ENCODE measurements at regions not wholly inside any gene's neighbourhood (a gene's known extent, or its start where the extent isn't known, plus 50 kb on each side); places are given as distances from the start of the nearest gene placed in this dataset.

DNA sequence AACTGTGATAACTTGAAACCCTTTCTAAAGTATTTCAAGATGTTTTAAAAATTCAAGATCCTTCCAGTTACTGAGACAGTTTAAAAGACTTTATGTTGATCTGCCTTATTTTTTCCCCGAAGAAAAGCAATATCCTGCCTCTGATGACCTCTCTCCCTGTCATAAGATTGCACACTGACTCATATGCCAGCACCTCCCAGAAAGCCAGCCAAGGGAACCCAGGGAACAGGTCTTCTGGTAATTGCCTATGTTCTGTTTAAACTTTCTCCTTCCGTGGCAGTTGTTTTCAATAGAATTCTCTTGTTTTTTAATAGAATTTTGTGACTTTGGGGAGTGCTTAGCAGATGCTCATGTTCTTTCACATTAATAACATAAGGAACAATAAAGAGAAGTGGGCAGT, 300.2 kb upstream of the PRKD1 start:
- no peaks in the 10 kb centered on the region for H3K9me3 Mint-ChIP-seq
- H3K9me3 ChIP-seq (ENCODE audit: control insufficient read depth, low read depth, low read length), result no peaks in the 10 kb centered on the region
- H4K5ac ChIP-seq (ENCODE audit: insufficient read length, low read depth, low read length), result no peak overlapping the region
- no peaks in the 10 kb centered on the region for H4K20me1 ChIP-seq (ENCODE audit: control insufficient read depth, insufficient read depth, insufficient read length)
- no peak overlapping the region for H3K4me3 Mint-ChIP-seq
- no peak overlapping the region for H3K18ac ChIP-seq (ENCODE audit: insufficient read length, low read depth, low read length)
- no peaks in the 10 kb centered on the region for H3K79me1 ChIP-seq (ENCODE audit: insufficient read depth, low read depth, low read length, poor library complexity, severe bottlenecking)
- H3K36me3 Mint-ChIP-seq (ENCODE audit: insufficient read depth in 1 of 3, low read depth in 3 of 3), result no peaks in the 10 kb centered on the region
- H3K23me2 ChIP-seq (ENCODE audit: insufficient read length, low read depth, low read length, poor library complexity, severe bottlenecking), result no peaks in the 10 kb centered on the region
- H2BK120ac ChIP-seq (ENCODE audit: low read depth, low read length, poor library complexity, severe bottlenecking), result no peak overlapping the region
- no peak overlapping the region for H3K56ac ChIP-seq (ENCODE audit: insufficient read length, low read depth, low read length)
- H3K4me1 ChIP-seq (ENCODE audit: insufficient read depth, low read length), result no peaks in the 10 kb centered on the region
- H3K79me2 ChIP-seq (ENCODE audit: insufficient read depth, low read length), result no peaks in the 10 kb centered on the region
- H3K4me1 Mint-ChIP-seq, result no peaks in the 10 kb centered on the region
- no peak overlapping the region for H3T11ph ChIP-seq (ENCODE audit: low read length)
- H2BK5ac ChIP-seq (ENCODE audit: insufficient read length, low read length), result no peak overlapping the region
- no peak overlapping the region for H2BK15ac ChIP-seq (ENCODE audit: low read depth, low read length)
- no peak overlapping the region for H2AK5ac ChIP-seq (ENCODE audit: insufficient read length, low read length)
- TF ChIP-seq, protein P1, sequence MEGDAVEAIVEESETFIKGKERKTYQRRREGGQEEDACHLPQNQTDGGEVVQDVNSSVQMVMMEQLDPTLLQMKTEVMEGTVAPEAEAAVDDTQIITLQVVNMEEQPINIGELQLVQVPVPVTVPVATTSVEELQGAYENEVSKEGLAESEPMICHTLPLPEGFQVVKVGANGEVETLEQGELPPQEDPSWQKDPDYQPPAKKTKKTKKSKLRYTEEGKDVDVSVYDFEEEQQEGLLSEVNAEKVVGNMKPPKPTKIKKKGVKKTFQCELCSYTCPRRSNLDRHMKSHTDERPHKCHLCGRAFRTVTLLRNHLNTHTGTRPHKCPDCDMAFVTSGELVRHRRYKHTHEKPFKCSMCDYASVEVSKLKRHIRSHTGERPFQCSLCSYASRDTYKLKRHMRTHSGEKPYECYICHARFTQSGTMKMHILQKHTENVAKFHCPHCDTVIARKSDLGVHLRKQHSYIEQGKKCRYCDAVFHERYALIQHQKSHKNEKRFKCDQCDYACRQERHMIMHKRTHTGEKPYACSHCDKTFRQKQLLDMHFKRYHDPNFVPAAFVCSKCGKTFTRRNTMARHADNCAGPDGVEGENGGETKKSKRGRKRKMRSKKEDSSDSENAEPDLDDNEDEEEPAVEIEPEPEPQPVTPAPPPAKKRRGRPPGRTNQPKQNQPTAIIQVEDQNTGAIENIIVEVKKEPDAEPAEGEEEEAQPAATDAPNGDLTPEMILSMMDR (conservative IDR thresholded peaks at IDR 0.05), result no peak
- H3K27ac Mint-ChIP-seq, result no peak overlapping the region
- no peak overlapping the region for H2BK20ac ChIP-seq (ENCODE audit: low read depth, low read length, poor library complexity, severe bottlenecking)
- no peak overlapping the region for H3K27ac ChIP-seq (ENCODE audit: insufficient read length, low read depth, low read length)
- no CpG with 5 or more reads among the region's 2 CpGs for WGBS (ENCODE audit: extremely low coverage, insufficient read length, low lambda C conversion rate)
- H3K4me2 ChIP-seq (ENCODE audit: insufficient read depth, insufficient read length, low read length), result no peak overlapping the region
- no peak overlapping the region for H2BK12ac ChIP-seq (ENCODE audit: insufficient read length, low read depth, low read length)
- no peak overlapping the region for H3K23ac ChIP-seq (ENCODE audit: insufficient read length, low read depth, low read length)
- H3K9ac ChIP-seq (ENCODE audit: extremely low read depth, insufficient read length, low read length), result no peak overlapping the region
- H4K8ac ChIP-seq (replicated peaks; ENCODE audit: insufficient read length, low read depth, low read length), result no peak overlapping the region
- H3K14ac ChIP-seq (ENCODE audit: insufficient read depth, low read length), result no peak overlapping the region
- no peak overlapping the region for H2AFZ ChIP-seq (ENCODE audit: low read length)
- H3K4ac ChIP-seq (ENCODE audit: low read depth, low read length), result no peak overlapping the region
- H3K27me3 Mint-ChIP-seq (ENCODE audit: low read depth), result no peaks in the 10 kb centered on the region
- H4K91ac ChIP-seq (ENCODE audit: insufficient read length, low read depth, low read length), result no peak overlapping the region
- no peak for DNase-seq
- no peaks in the 10 kb centered on the region for H3K27me3 ChIP-seq (ENCODE audit: insufficient read depth, low read length)

Data from H9 (cell line).